GM23338 (cell line): ENCODE measurements at regions not wholly inside any gene's neighbourhood (a gene's known extent, or its start where the extent isn't known, plus 50 kb on each side); places are given as distances from the start of the nearest gene placed in this dataset.

Experiments
- ATAC-seq: fragments of 200-7000 bp; cut with Tn5 transposase; 3 replicates; pipeline ENCODE4 v1.9.1; 2020
- DNase-seq: peaks from one replicate; pipeline ENCODE4 v3.0.0-alpha.2; 2015; ENCODE audit warnings: low spot score
- H2AFZ ChIP-seq: fragments of 200-600 bp; sonication (generic); 2 replicates; pipeline ENCODE4 v1.8.0; 2016; ENCODE audit warnings: antibody characterized with exemption, mild to moderate bottlenecking, moderate library complexity
- H3F3A ChIP-seq: fragments of 200-600 bp; sonication (generic); replicated peaks from 2 replicates; pipeline ENCODE4 v1.8.0; 2017; ENCODE audit warnings: antibody characterized with exemption, mixed run types, low read depth
- H3K27ac ChIP-seq: fragments of 200-600 bp; sonication (generic); 2 replicates; pipeline ENCODE4 v1.6.1; 2016; ENCODE audit warnings: low read depth
- H3K27me3 ChIP-seq: fragments of 200-600 bp; sonication (generic); 2 replicates; pipeline ENCODE4 v1.8.0; 2016; ENCODE audit warnings: mild to moderate bottlenecking, mixed run types, moderate library complexity; ENCODE audit not compliant: insufficient read depth
- H3K36me3 ChIP-seq: fragments of 200-600 bp; sonication (generic); 2 replicates; pipeline ENCODE4 v1.8.0; 2016; ENCODE audit warnings: mild to moderate bottlenecking; ENCODE audit not compliant: insufficient read depth
- H3K4me1 ChIP-seq: fragments of 200-600 bp; sonication (generic); 2 replicates; pipeline ENCODE4 v1.8.0; 2016; ENCODE audit warnings: mild to moderate bottlenecking, moderate library complexity; ENCODE audit not compliant: insufficient read depth
- H3K4me2 ChIP-seq: fragments of 200-600 bp; sonication (generic); 2 replicates; pipeline ENCODE4 v1.7.1; 2017; ENCODE audit warnings: mixed run types
- H3K4me3 ChIP-seq: fragments of 200-600 bp; sonication (generic); 2 replicates; pipeline ENCODE4 v1.6.1; 2016; ENCODE audit warnings: mixed run types
- H3K79me2 ChIP-seq: fragments of 200-600 bp; sonication (generic); replicated peaks from 2 replicates; pipeline ENCODE4 v1.8.0; 2017; ENCODE audit warnings: mild to moderate bottlenecking; ENCODE audit not compliant: insufficient read depth
- H3K9me2 ChIP-seq: fragments of 200-600 bp; sonication (generic); 2 replicates; pipeline ENCODE4 v1.8.0; 2017; ENCODE audit not compliant: insufficient read depth
- H4K20me1 ChIP-seq: fragments of 200-600 bp; sonication (generic); replicated peaks from 2 replicates; pipeline ENCODE4 v1.8.0; 2017; ENCODE audit warnings: mild to moderate bottlenecking; ENCODE audit not compliant: insufficient read depth
- H3K27ac Mint-ChIP-seq: 2 replicates; pipeline ENCODE4 v1.8.0; 2020; ENCODE audit warnings: inconsistent platforms, mild to moderate bottlenecking, moderate library complexity, mixed read lengths
- H3K27me3 Mint-ChIP-seq: 3 replicates; pipeline ENCODE4 v1.8.0; 2022; ENCODE audit warnings: low read depth, mild to moderate bottlenecking, moderate library complexity, mixed read lengths, inconsistent platforms; ENCODE audit not compliant: insufficient read depth, poor library complexity
- H3K36me3 Mint-ChIP-seq: 3 replicates; pipeline ENCODE4 v1.8.0; 2021; ENCODE audit warnings: low read depth, mild to moderate bottlenecking, inconsistent platforms, moderate library complexity, mixed read lengths
- H3K4me1 Mint-ChIP-seq: 3 replicates; pipeline ENCODE4 v1.8.0; 2020; ENCODE audit warnings: mild to moderate bottlenecking, inconsistent platforms, mixed read lengths
- H3K4me3 Mint-ChIP-seq: 3 replicates; pipeline ENCODE4 v1.8.0; 2021; ENCODE audit warnings: moderate library complexity, mild to moderate bottlenecking, inconsistent platforms, mixed read lengths
- H3K9me3 Mint-ChIP-seq: 3 replicates; pipeline ENCODE4 v1.8.0; 2020; ENCODE audit warnings: moderate library complexity, mild to moderate bottlenecking, inconsistent platforms, mixed read lengths
- CREB1 ChIP-seq: fragments of 250-450 bp; sonication (Bioruptor Pico); IDR thresholded peaks from 2 replicates; pipeline ENCODE4 v1.5.0; 2020; ENCODE audit warnings: low read depth, mild to moderate bottlenecking, moderate library complexity
- ETS1 ChIP-seq: IDR thresholded peaks from 2 replicates; pipeline ENCODE4 v1.6.1; 2016; ENCODE audit warnings: antibody characterized with exemption
- EZH2 ChIP-seq: fragments of 200-600 bp; sonication (generic); IDR thresholded peaks from one replicate; pipeline ENCODE4 v1.8.0; 2017; ENCODE audit warnings: antibody characterized with exemption, mild to moderate bottlenecking, low read depth; ENCODE audit not compliant: unreplicated experiment
- EZH2phosphoT487 ChIP-seq: fragments of 200-600 bp; sonication (generic); IDR thresholded peaks from one replicate; pipeline ENCODE4 v1.8.1; 2018; ENCODE audit warnings: antibody characterized with exemption; ENCODE audit not compliant: unreplicated experiment
- JUNB ChIP-seq: IDR thresholded peaks from one replicate; pipeline ENCODE4 v1.6.1; 2016; ENCODE audit warnings: antibody characterized with exemption; ENCODE audit not compliant: unreplicated experiment
- NANOG ChIP-seq: IDR thresholded peaks from 2 replicates; pipeline ENCODE4 v1.6.1; 2016; ENCODE audit warnings: antibody characterized with exemption, borderline replicate concordance
- POLR2AphosphoS5 ChIP-seq: IDR thresholded peaks from 2 replicates; pipeline ENCODE4 v1.6.1; 2016; ENCODE audit warnings: antibody characterized with exemption, low read depth
- REST ChIP-seq: IDR thresholded peaks from one replicate; pipeline ENCODE4 v1.6.1; 2018; ENCODE audit warnings: antibody characterized with exemption; ENCODE audit not compliant: unreplicated experiment
- STAT1 ChIP-seq: IDR thresholded peaks from one replicate; pipeline ENCODE4 v1.6.1; 2016; ENCODE audit warnings: antibody characterized with exemption; ENCODE audit not compliant: unreplicated experiment
- ZNF114 ChIP-seq: fragments of 250-450 bp; sonication (Bioruptor Pico); IDR thresholded peaks from 2 replicates; pipeline ENCODE4 v1.5.0; 2020; ENCODE audit warnings: mild to moderate bottlenecking, moderate library complexity
- ZNF331 ChIP-seq: fragments of 250-450 bp; sonication (Bioruptor Pico); IDR thresholded peaks from 2 replicates; pipeline ENCODE4 v1.5.0; 2020; ENCODE audit warnings: low read depth, mild to moderate bottlenecking, moderate library complexity
- ZNF462 ChIP-seq: fragments of 250-450 bp; sonication (Bioruptor Pico); IDR thresholded peaks from 2 replicates; pipeline ENCODE4 v1.5.0; 2020; ENCODE audit warnings: mild to moderate bottlenecking, moderate library complexity

- no peak overlapping the region for H2AFZ ChIP-seq
- no peaks in the 10 kb centered on the region; the same call in 2 of the 3 replicates for H3K9me3 Mint-ChIP-seq
- no peak for TF ChIP-seq POLR2AphosphoS5
- no peak for TF ChIP-seq REST
- no peak for TF ChIP-seq EZH2
- TF ChIP-seq JUNB = no peak
- no peak for TF ChIP-seq NANOG
- no peak for TF ChIP-seq CREB1 (CRISPR knock-in tag)
- TF ChIP-seq ZNF114 = no peak
- H3K27me3 Mint-ChIP-seq = peaks cover 2% of the 10 kb centered on the region
- H3K36me3 ChIP-seq = no peaks in the 10 kb centered on the region
- no peak overlapping the region for H3K4me2 ChIP-seq
- H3K27ac ChIP-seq = no peak overlapping the region
- DNase-seq (no peak), ATAC-seq (no peak)
- H3K9me2 ChIP-seq = 0 out of 2 replicates have a peak, but pooled peaks cover 3% of the 10 kb centered on the region
- H3K79me2 ChIP-seq = no peaks in the 10 kb centered on the region
- no peaks in the 10 kb centered on the region for H3F3A ChIP-seq
- H3K36me3 Mint-ChIP-seq = no peaks in the 10 kb centered on the region
- H4K20me1 ChIP-seq = no peaks in the 10 kb centered on the region
- no peaks in the 10 kb centered on the region for H3K27me3 ChIP-seq
- H3K4me3 ChIP-seq = no peak overlapping the region
- no peaks in the 10 kb centered on the region for H3K4me1 ChIP-seq
- H3K27ac Mint-ChIP-seq = peak overlapping the region; percentile 87; the same call in 1 of the 2 replicates
- H3K4me1 Mint-ChIP-seq = peaks cover 15% of the 10 kb centered on the region
- H3K4me3 Mint-ChIP-seq = no peak overlapping the region
Observed at GRCh38 chr4:66294638-66295037, 624.3 kb upstream of the EPHA5 start.

GRCh38 chr4:66284991-66285451 lies 614.7 kb upstream of the EPHA5 start:
- no peaks in the 10 kb centered on the region for H3K36me3 Mint-ChIP-seq
- ATAC-seq (no peak), DNase-seq (no peak)
- Histone ChIP-seq H4K20me1 (no peaks in the 10 kb centered on the region), H3K4me1 (no peaks in the 10 kb centered on the region), H3K36me3 (no peaks in the 10 kb centered on the region), H3F3A (no peaks in the 10 kb centered on the region), H3K4me2 (no peak overlapping the region), H3K27ac (no peak overlapping the region), H3K9me2 (no peaks in the 10 kb centered on the region), H3K79me2 (no peaks in the 10 kb centered on the region), H2AFZ (no peak overlapping the region), H3K4me3 (no peak overlapping the region), H3K27me3 (no peaks in the 10 kb centered on the region)
- no peak overlapping the region for H3K4me3 Mint-ChIP-seq
- no peak overlapping the region for H3K27ac Mint-ChIP-seq
- no peaks in the 10 kb centered on the region for H3K9me3 Mint-ChIP-seq
- peaks cover 2% of the 10 kb centered on the region for H3K27me3 Mint-ChIP-seq
- no peaks in the 10 kb centered on the region for H3K4me1 Mint-ChIP-seq
- TF ChIP-seq ETS1 = no peak
- no peak for TF ChIP-seq POLR2AphosphoS5
- TF ChIP-seq EZH2 = no peak
- no peak for TF ChIP-seq ZNF462 (CRISPR knock-in tag)
- TF ChIP-seq ZNF331 (CRISPR knock-in tag) = no peak
- TF ChIP-seq STAT1 = no peak
- no peak for TF ChIP-seq ZNF114
- TF ChIP-seq EZH2phosphoT487 = no peak
